Mesothelial cell of epicardium (in vitro differentiated cells): ENCODE measurements at regions not wholly inside any gene's neighbourhood (a gene's known extent, or its start where the extent isn't known, plus 50 kb on each side); places are given as distances from the start of the nearest gene placed in this dataset.

Experiments
- DNase-seq, 2 experiments: peaks; one replicate each; pipeline ENCODE4 v3.0.0; 2021; ENCODE audit warnings: low spot score in 2 of 2; ENCODE audit not compliant: unreplicated experiment in 2 of 2
- H3K27ac Mint-ChIP-seq: 2 replicates; pipeline ENCODE4 v1.8.0; 2021; ENCODE audit warnings: mixed read lengths
- H3K27me3 Mint-ChIP-seq: 2 replicates; pipeline ENCODE4 v1.8.0; 2021; ENCODE audit warnings: low read depth, mixed read lengths
- H3K36me3 Mint-ChIP-seq: 2 replicates; pipeline ENCODE4 v1.8.0; 2021; ENCODE audit warnings: mixed read lengths
- H3K4me1 Mint-ChIP-seq: 2 replicates; pipeline ENCODE4 v1.8.0; 2021; ENCODE audit warnings: mixed read lengths
- H3K4me3 Mint-ChIP-seq: 2 replicates; pipeline ENCODE4 v1.8.0; 2021; ENCODE audit warnings: mild to moderate bottlenecking, moderate library complexity, mixed read lengths
- H3K9me3 Mint-ChIP-seq: 2 replicates; pipeline ENCODE4 v1.8.0; 2021; ENCODE audit warnings: mixed read lengths
- CTCF ChIP-seq: fragments of 200-600 bp; sonication (generic); IDR thresholded peaks from one replicate; pipeline ENCODE4 v1.5.0; 2021; ENCODE audit warnings: antibody characterized with exemption; ENCODE audit not compliant: unreplicated experiment

DNA sequence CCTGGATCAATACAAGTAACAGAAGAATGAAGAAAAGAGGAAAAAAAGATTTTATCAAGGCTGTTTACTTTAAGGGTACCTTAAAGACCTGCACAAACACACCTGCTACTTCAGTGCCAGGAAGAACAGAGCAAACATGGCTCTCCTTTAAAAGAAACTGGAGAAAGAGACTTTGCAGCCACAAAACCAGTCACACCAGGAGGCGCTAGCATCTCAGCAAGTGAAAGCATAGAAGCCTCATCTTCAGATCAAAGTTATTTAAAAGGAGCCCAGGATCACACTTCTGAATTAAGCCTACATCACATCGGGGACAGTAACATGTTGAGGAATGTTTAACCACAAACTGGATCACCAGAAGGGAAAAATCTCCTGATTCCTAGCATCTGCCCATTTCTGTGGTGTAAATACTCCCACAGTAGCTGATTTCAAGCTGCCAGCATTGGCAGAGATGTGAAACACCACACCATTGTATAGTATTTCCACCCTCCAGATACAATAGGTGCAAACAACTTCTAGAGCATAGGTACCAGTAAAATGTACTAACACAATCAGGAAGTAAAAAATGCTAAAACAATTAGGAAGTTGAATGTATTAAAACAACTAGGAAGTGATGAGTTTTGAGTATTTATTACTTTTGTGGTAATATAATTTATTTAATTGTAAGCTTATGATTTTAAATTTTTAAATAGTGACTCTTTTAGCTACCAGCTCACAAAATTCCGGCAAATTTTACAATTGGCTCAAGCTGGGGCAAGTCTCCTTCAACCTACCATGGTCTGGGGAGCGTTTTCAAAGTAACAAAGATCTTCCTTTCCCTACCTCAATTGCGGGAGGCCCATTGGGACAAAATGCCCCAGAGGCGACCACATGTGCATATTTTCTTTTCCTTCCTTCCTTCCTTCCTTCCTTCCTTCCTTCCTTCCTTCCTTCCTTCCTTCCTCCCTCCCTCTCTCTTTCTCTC, 105.3 kb upstream of the CLDN14 start:
- no peaks in the 10 kb centered on the region for H3K4me1 Mint-ChIP-seq
- H3K36me3 Mint-ChIP-seq, result no peaks in the 10 kb centered on the region
- no peak for TF ChIP-seq CTCF
- DNase-seq, result no peak
- H3K9me3 Mint-ChIP-seq, result no peaks in the 10 kb centered on the region
- no peak overlapping the region for H3K4me3 Mint-ChIP-seq
- H3K27ac Mint-ChIP-seq, result no peak overlapping the region
- peaks cover 54% of the 10 kb centered on the region for H3K27me3 Mint-ChIP-seq

DNA sequence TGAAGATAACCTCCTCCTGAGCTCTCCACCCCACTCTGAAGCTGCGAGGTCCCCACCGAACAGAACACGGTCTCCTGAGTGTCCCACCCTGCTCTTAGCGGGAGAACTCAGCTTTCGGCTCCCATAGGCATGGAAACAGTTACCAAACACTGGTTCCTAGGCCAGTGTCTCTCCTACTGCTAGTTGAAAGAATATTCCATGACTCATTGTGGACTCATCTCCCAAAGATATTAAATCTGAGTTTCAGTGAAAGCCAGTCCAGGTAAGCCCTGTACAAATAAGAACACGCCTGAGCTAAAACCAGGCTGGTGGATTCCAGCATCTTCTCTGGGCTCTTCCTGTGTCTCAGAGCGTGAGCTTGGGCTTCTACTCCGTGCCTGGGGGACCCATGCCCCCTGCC, 107.5 kb upstream of the CLDN14 start:
- no peak for DNase-seq
- Mint-ChIP-seq H3K27ac (no peak overlapping the region), H3K4me1 (peaks cover 6% of the 10 kb centered on the region), H3K27me3 (peaks cover 41% of the 10 kb centered on the region), H3K4me3 (no peak overlapping the region), H3K9me3 (no peaks in the 10 kb centered on the region), H3K36me3 (no peaks in the 10 kb centered on the region)
- TF ChIP-seq CTCF, result no peak

DNA sequence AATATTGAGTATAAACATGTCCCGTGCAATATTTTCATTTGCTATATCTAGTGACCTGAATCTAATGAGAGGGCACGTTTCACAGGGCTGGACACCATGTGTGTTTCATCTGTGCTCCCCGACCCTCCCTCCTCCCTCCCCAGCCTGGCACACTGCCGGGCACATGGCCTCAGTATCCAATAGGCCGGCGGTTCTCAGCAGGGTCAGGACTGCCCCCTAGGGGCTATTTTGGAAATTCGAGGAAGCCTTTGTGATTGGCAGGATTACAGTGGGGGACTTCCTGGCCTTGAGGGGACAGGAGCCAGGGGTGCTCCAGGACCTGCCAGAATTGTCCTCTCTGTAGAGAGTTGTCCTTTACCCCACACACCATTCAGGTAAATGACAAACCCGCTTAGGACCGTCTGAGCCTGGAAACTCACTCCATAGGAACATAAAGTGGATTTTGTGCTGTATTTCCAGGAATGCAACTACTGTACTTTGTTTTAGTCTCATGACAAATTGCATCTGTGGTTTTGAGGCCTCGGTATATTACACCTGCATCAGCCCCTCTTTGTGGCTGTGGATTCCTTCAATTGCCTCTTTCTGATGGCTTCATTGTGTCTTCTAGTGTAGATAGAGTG, 109.5 kb upstream of the SIM2 start:
- no peaks in the 10 kb centered on the region for H3K36me3 Mint-ChIP-seq
- H3K4me3 Mint-ChIP-seq, result no peak overlapping the region
- no peak overlapping the region for H3K27ac Mint-ChIP-seq
- TF ChIP-seq CTCF, result no peak
- peaks cover 6% of the 10 kb centered on the region for H3K4me1 Mint-ChIP-seq
- no peaks in the 10 kb centered on the region for H3K9me3 Mint-ChIP-seq
- H3K27me3 Mint-ChIP-seq, result peaks cover 46% of the 10 kb centered on the region
- no peak for DNase-seq

- TF ChIP-seq CTCF, result no peak
- Mint-ChIP-seq H3K27ac (no peak overlapping the region), H3K9me3 (no peaks in the 10 kb centered on the region), H3K27me3 (peaks cover 49% of the 10 kb centered on the region), H3K4me1 (peaks cover 6% of the 10 kb centered on the region), H3K4me3 (no peak overlapping the region), H3K36me3 (no peaks in the 10 kb centered on the region)
- DNase-seq, result no peak
Observed at GRCh38 chr21:36591326-36591970, 107.5 kb upstream of the SIM2 start.

DNA sequence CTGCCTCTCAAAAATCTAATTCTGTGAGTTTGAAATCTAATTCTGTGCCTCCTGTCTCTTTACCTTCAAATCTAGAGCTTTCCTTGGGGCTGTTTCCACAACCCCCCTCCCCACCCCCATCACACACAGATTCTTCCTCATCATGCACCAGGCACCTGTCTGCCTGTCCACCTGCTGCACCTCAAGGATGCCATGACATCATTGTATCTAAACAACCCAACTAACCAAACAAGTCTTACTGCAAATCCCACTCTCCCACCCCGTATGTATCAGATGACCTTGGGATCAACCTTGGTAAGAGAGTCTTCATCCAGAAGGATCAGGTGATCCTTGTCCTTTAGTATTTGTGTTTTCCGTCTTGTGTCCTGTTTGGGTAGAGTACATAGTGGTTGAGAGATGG, 102.7 kb upstream of the SIM2 start:
- Mint-ChIP-seq H3K4me3 (no peak overlapping the region), H3K27ac (no peak overlapping the region), H3K27me3 (peaks cover 62% of the 10 kb centered on the region), H3K36me3 (no peaks in the 10 kb centered on the region), H3K4me1 (peaks cover 6% of the 10 kb centered on the region), H3K9me3 (peaks cover 7% of the 10 kb centered on the region)
- no peak for TF ChIP-seq CTCF
- DNase-seq, result no peak
